ENCODE measurements at regions not wholly inside any gene's neighbourhood (a gene's known extent, or its start where the extent isn't known, plus 50 kb on each side); places are given as distances from the start of the nearest gene placed in this dataset.

DNA sequence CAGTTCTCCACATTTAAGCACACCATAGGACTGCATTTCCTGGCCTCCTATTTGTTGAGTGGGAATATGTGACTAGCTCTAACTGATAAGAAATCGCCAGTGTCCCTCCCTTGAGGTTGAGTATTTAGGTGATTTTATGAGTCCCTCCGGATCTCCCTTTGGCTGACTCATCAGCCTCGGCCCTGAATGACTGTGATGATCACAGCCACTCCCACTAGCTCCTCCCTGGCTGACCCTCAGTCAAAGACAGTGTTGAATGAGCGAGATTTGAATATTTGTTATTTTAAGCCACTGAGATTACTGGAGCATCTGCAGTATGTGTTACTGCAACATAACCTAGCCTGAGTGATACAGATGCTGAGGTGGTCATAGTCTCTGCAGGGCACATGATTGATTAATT lies 515.3 kb downstream of the EPHB1 start:
- DNase-seq (ENCODE audit: low read depth in 1 of 2, low spot score in 1 of 2), result no peak
- Histone ChIP-seq H3K4me1 (ENCODE audit: low read depth) (no peaks in the 10 kb centered on the region), H3K9me3 (ENCODE audit: low read depth) (no peaks in the 10 kb centered on the region), H3K27ac (no peak overlapping the region), H3K27me3 (peaks cover 22% of the 10 kb centered on the region), H3K36me3 (no peaks in the 10 kb centered on the region), H3K4me3 (no peak overlapping the region)
- TF ChIP-seq, protein P1, sequence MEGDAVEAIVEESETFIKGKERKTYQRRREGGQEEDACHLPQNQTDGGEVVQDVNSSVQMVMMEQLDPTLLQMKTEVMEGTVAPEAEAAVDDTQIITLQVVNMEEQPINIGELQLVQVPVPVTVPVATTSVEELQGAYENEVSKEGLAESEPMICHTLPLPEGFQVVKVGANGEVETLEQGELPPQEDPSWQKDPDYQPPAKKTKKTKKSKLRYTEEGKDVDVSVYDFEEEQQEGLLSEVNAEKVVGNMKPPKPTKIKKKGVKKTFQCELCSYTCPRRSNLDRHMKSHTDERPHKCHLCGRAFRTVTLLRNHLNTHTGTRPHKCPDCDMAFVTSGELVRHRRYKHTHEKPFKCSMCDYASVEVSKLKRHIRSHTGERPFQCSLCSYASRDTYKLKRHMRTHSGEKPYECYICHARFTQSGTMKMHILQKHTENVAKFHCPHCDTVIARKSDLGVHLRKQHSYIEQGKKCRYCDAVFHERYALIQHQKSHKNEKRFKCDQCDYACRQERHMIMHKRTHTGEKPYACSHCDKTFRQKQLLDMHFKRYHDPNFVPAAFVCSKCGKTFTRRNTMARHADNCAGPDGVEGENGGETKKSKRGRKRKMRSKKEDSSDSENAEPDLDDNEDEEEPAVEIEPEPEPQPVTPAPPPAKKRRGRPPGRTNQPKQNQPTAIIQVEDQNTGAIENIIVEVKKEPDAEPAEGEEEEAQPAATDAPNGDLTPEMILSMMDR (IDR thresholded peaks at IDR 0.05; ENCODE audit: low read depth, low read length), result no peak

DNA sequence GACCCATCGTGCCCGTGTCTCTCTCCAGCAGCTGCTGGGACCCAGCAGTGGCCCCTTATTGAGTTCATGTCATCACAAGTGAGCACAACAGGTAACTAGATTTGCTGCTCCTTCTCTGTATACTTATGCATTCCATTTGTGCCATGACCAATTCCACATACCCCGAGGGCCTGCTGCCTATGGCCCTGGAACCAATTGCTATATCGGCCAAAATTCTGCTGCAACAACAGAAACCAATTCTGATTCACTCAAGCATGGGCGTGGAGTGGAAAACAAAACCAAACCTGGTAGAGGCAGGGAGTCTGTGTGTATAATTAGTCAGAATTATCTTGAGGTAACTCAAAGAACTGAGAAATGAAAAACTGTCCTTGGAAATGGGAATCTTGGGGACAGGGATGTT lies 516.6 kb downstream of the EPHB1 start:
- no peak overlapping the region for H3K4me3 ChIP-seq
- no peaks in the 10 kb centered on the region for H3K36me3 ChIP-seq
- DNase-seq (ENCODE audit: low read depth in 1 of 2, low spot score in 1 of 2), result no peak
- H3K9me3 ChIP-seq (ENCODE audit: low read depth), result no peaks in the 10 kb centered on the region
- peaks cover 27% of the 10 kb centered on the region for H3K27me3 ChIP-seq
- no peak overlapping the region for H3K27ac ChIP-seq
- TF ChIP-seq, protein P1 (IDR thresholded peaks at IDR 0.05; ENCODE audit: low read depth, low read length), result no peak
- no peaks in the 10 kb centered on the region for H3K4me1 ChIP-seq (ENCODE audit: low read depth)

DNA sequence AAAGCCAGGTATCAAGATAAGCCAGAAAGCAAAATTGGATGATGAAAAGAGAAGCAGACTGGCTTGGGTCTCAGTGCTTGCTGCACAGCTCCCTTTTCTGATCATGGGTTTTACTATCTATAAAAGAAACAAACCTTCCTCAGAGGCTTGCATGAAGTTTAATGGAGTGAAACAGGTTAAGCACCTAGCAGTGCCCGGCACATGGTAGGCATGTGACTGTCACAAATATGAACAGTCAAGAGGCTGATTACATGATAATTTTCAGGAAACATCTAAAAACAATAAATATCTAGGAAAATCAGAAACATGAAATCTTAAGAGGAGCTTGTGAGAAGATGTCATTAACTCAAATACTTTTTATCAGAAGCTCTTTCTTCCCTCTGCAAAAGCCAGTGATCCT lies 519.2 kb downstream of the EPHB1 start:
- Histone ChIP-seq H3K36me3 (no peaks in the 10 kb centered on the region), H3K9me3 (ENCODE audit: low read depth) (no peaks in the 10 kb centered on the region), H3K27me3 (peaks cover 20% of the 10 kb centered on the region), H3K4me3 (no peak overlapping the region), H3K4me1 (ENCODE audit: low read depth) (no peaks in the 10 kb centered on the region), H3K27ac (no peak overlapping the region)
- TF ChIP-seq, protein P1 (IDR thresholded peaks at IDR 0.05; ENCODE audit: low read depth, low read length), result no peak
- no peak for DNase-seq (ENCODE audit: low read depth in 1 of 2, low spot score in 1 of 2)

DNA sequence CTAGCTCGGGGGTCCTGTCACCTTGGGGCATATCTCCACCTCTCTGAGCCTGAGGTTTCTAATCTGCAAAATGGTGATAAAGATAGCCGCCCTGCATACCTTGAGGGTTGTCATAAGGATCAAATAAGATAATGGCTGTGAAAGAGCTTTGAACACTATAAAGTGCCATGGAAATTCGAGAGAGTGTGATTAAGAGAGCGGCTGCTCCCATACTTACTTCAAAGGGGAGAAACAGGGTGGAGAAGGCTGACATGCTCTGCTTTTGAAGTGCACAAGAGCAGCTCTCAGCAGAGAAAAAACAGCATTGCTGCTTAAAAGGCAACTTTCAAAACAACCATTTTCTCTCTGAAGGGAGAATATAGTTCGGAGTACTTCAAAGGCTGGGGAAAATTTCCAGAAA lies 529.2 kb downstream of the EPHB1 start:
- peak in 1 of 2 donors; percentile 59 for DNase-seq (ENCODE audit: low read depth in 1 of 2, low spot score in 1 of 2)
- TF ChIP-seq, protein P1 (IDR thresholded peaks at IDR 0.05; ENCODE audit: low read depth, low read length), result no peak
- H3K4me3 ChIP-seq, result no peak overlapping the region
- H3K27me3 ChIP-seq, result peaks cover 63% of the 10 kb centered on the region
- H3K9me3 ChIP-seq (ENCODE audit: low read depth), result no peaks in the 10 kb centered on the region
- H3K36me3 ChIP-seq, result no peaks in the 10 kb centered on the region
- H3K27ac ChIP-seq, result no peak overlapping the region
- peaks cover 13% of the 10 kb centered on the region for H3K4me1 ChIP-seq (ENCODE audit: low read depth)

DNA sequence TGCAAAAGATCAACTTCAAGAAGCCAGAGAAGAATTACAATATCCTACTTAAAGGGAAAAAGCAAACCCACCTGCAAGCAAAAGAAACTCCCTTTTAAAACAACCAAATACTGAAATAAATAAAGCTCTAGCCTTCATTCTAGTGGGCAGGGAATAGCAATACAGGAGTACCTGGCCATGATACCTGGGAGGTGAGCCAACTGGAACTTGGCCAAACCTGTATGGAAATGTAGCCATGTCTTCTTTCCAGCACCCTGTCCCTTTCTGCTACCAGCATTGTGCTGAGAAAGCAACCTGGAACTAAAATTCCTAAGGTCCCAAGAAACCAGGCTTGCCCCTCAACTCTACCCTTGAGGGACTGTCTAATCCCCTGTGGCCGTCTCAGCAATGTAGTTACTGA lies 530.0 kb downstream of the EPHB1 start:
- DNase-seq (ENCODE audit: low read depth in 1 of 2, low spot score in 1 of 2), result no peak
- H3K27me3 ChIP-seq, result peaks cover 63% of the 10 kb centered on the region
- no peak overlapping the region for H3K4me3 ChIP-seq
- peaks cover 13% of the 10 kb centered on the region for H3K4me1 ChIP-seq (ENCODE audit: low read depth)
- H3K27ac ChIP-seq, result no peak overlapping the region
- TF ChIP-seq, protein P1 (IDR thresholded peaks at IDR 0.05; ENCODE audit: low read depth, low read length), result no peak
- H3K9me3 ChIP-seq (ENCODE audit: low read depth), result no peaks in the 10 kb centered on the region
- no peaks in the 10 kb centered on the region for H3K36me3 ChIP-seq

DNA sequence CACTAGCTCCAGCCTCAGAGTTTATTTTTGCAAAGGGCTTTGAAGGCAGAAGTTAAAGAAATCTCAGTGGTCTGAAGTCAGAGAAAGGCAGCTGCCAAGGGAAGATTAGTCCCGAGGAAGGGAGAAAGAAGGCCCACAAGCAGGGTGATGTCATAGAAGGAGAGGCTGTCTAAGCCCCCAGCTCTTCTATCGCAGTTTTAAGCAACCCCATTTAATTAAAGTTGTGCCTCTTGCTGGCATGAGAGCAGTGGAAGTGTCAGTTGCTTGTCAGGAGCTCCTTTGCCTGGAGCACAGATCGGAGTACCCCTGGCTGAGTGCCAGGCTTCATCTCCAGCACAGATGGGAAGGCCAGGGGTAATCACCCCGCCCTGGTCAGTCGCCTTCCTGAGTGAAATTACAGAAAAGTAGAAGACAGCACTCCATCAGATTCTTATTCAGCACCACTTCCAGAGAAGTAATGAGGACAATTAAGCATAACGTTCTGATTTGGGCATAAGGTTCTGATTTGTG lies 530.7 kb downstream of the EPHB1 start:
- TF ChIP-seq, protein P1 (IDR thresholded peaks at IDR 0.05; ENCODE audit: low read depth, low read length), result no peak
- Histone ChIP-seq H3K4me1 (ENCODE audit: low read depth) (peaks cover 13% of the 10 kb centered on the region), H3K9me3 (ENCODE audit: low read depth) (no peaks in the 10 kb centered on the region), H3K4me3 (no peak overlapping the region), H3K36me3 (no peaks in the 10 kb centered on the region), H3K27me3 (peaks cover 56% of the 10 kb centered on the region), H3K27ac (no peak overlapping the region)
- peak in 1 of 2 donors; percentile 26 for DNase-seq (ENCODE audit: low read depth in 1 of 2, low spot score in 1 of 2)
